Effector memory CD8-positive, alpha-beta T cell (primary cell): ENCODE measurements at regions not wholly inside any gene's neighbourhood (a gene's known extent, or its start where the extent isn't known, plus 50 kb on each side); places are given as distances from the start of the nearest gene placed in this dataset.
A peak's percentile ranks its signal among the peaks of the same experiment; 100 is the strongest.

Experiments used
- ATAC-seq: fragments of 150-1000 bp; cut with Tn5 transposase; replicated peaks from 2 replicates; pipeline ENCODE4 v1.10.0; 2021; ENCODE audit warnings: mild to moderate bottlenecking, moderate library complexity
- DNase-seq, 3 experiments: peaks; one replicate each; pipeline ENCODE4 v3.0.0; 2021
- H3K27ac Mint-ChIP-seq, 2 donors: one replicate each; pipeline ENCODE4 v1.8.0; 2022; ENCODE audit warnings: mild to moderate bottlenecking in 2 of 2, mixed read lengths in 2 of 2, moderate library complexity in 2 of 2
- H3K27me3 Mint-ChIP-seq, 2 donors: one replicate each; pipeline ENCODE4 v1.8.0; 2022; ENCODE audit warnings: mixed read lengths in 2 of 2
- H3K36me3 Mint-ChIP-seq: one replicate; pipeline ENCODE4 v1.8.0; 2022; ENCODE audit warnings: mild to moderate bottlenecking, moderate library complexity, mixed read lengths; ENCODE audit not compliant: insufficient read depth
- H3K4me1 Mint-ChIP-seq, 2 donors: one replicate each; pipeline ENCODE4 v1.8.0; 2022; ENCODE audit warnings: low read depth in 2 of 2, mixed read lengths in 2 of 2
- H3K4me3 Mint-ChIP-seq, 2 donors: one replicate each; pipeline ENCODE4 v1.8.0; 2022; ENCODE audit warnings: mild to moderate bottlenecking in 2 of 2, mixed read lengths in 2 of 2, moderate library complexity in 2 of 2
- H3K9me3 Mint-ChIP-seq, 2 donors: one replicate each; pipeline ENCODE4 v1.8.0; 2022; ENCODE audit warnings: mixed read lengths in 2 of 2

DNA sequence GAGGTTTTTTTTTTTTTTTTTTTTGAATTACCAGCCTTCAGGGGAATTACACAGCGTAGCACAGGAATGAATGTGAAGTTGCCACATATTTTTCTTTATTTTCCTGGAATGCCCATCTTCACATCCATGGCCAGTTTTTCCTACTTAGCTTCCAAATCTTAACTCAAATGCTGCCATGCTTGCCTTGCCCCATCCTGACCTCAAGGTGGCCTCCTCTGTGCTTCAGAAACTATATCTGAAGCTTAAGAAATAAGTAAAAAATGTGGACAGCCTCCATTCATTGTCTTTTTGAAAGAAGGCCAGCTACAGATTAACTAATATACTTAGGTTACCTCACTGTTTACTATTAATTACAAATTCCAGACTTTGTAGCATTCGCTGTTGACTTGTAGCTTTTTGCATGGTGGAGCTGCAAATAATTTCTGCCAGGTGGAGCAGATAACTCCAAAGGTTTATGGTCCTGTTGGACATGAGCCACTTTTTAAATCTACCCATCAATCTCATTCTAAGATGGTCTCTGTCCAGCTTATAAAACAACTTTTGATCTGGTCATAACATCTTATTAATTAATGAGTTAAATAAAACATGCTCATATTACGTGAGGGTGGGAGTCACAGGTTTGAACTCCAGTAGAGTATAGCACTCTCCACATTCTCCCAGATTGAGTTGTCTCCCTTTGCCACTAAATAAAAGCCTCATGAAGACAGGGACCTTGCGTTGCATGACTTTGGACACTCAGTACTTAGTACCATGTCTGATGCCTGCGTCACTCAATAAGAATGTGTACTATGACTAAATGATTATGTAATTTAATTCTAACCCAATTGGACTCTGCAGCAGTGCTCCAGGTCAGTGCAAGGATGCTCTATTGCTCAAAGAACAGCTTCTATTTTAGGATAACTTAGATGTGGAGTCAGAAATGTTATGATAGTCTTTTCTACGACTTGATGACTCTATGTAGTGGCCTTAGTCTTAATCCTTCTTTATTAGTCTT is 678.6 kb upstream of the CITED2 start:
- H3K4me3 Mint-ChIP-seq: no peak overlapping the region
- DNase-seq (no peak), ATAC-seq (no peak)
- no peaks in the 10 kb centered on the region for H3K36me3 Mint-ChIP-seq
- H3K9me3 Mint-ChIP-seq: no peaks in the 10 kb centered on the region
- H3K4me1 Mint-ChIP-seq: no peaks in the 10 kb centered on the region
- H3K27me3 Mint-ChIP-seq: peaks cover 26 to 33% of the 10 kb centered on the region in 2 donors
- H3K27ac Mint-ChIP-seq: no peak overlapping the region

DNA sequence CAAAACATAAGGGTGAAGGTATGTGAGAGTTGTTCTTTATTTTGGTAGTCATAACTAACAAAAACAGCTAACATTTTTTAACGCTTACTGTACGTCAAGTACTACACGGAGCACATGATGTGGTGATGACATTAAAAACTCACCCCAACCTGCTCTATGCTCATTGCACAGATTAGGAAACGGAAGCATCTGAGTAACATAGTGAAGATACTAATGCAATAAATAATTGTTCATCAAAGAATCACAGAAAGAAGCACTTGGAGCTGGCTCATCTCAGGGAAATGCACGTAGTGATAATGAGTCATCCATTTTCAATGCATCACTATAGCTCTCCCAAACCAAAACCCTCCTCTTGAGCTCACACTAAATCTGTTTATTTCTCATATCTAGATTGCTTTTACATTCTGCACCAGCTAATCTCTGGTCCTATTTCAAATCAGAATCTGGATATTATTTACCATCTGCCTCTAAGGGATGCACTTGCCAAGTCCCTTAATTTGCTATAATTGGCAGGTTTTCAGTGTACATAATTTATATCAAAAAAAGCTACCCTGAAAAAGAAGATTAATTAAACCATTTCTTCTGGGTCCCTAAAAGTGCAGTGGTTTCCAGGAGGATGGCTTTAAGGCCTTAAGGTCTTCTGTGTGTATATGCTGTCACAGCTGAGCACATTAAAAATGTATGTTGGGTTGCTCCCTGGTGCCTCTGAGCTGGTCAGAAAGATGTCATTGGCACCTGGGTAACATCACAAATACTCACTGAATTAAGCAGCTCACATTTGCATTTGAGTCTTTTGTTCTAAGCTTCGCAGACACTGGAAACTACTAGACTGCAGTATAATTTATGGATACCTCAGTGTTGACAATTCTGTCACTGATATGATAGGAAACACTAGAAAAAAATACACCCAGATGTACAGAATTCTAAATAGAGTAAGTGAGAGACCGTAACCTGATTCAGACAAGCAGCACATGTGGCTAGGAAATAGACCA is 677.4 kb upstream of the CITED2 start:
- Mint-ChIP-seq H3K9me3 (no peaks in the 10 kb centered on the region), H3K27me3 (peaks cover 23 to 30% of the 10 kb centered on the region in 2 donors), H3K27ac (no peak overlapping the region), H3K4me3 (no peak overlapping the region), H3K36me3 (no peaks in the 10 kb centered on the region), H3K4me1 (no peaks in the 10 kb centered on the region)
- DNase-seq: no peak
- ATAC-seq: no peak

DNA sequence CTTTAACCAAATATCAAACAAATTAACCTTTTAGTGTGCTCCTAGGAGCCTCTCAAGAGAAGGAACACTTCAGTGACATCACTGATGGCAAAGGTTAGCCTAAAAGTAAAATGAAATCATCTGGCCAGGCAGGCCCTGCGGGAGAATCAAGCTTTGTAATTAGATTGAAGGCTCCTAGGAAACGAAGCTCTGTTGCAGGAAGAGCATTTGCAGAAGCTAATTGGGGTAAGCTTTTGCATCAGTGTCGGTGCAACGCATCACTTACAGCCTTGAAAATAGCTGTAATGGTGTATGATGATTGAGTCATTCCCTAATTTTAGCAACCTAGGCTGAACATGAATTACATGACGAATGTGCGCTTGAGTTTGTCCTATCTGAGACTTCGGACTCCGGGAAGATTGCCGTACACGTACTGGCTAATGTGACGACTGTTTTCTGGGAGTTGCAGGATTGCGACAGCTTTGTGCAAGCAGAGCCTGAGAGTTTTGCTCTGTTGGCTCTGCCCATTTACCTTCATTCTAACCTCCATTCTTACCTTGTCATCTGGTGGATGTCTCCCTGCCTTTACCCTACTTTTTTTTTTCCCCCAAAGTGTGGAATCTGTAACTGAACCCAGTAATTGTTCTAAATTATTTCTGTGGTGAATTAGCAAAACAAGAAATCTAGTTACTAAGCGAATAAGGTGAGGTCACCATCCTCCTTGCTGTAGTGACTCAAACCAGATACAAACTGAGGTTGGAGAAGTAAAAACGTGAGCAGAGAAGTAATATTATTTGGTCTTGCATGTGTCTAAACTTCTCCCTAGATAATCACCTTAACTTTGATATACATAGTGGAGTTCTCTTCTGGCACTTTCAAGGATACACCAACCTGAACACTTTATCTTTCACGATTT is 675.9 kb upstream of the CITED2 start:
- Mint-ChIP-seq H3K9me3 (no peaks in the 10 kb centered on the region), H3K4me3 (no peak overlapping the region)

DNA sequence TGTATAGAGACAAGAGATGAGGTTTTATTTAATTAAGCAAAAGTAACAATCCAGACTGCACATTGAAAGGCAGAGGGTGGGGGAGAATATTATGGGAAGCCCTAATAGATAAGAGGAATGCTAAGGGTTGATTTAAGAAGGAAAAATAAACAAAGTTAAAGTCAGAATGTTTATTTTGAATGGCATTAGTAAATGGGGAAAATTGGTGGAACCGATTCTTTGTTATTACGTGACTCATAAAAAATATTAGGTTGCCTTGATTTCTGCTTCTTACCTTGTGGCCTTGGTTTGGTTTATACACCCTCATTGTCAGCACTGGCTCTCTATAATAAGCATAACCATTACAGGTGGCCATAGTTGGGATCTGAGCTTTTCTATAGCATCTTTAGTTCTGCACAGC is 674.8 kb upstream of the CITED2 start:
- no peaks in the 10 kb centered on the region for H3K4me1 Mint-ChIP-seq
- no peak overlapping the region for H3K27ac Mint-ChIP-seq
- H3K27me3 Mint-ChIP-seq: peaks cover 18 to 23% of the 10 kb centered on the region in 2 donors
- ATAC-seq (no peak), DNase-seq (no peak)
- H3K9me3 Mint-ChIP-seq: no peaks in the 10 kb centered on the region
- H3K4me3 Mint-ChIP-seq: no peak overlapping the region
- no peaks in the 10 kb centered on the region for H3K36me3 Mint-ChIP-seq

More for the DNA sequence above, 675.9 kb upstream of the CITED2 start:
- ATAC-seq (no peak), DNase-seq (no peak)
- Mint-ChIP-seq H3K27me3 (peaks cover 18 to 23% of the 10 kb centered on the region in 2 donors), H3K4me1 (no peaks in the 10 kb centered on the region), H3K36me3 (no peaks in the 10 kb centered on the region), H3K27ac (no peak overlapping the region)

DNA sequence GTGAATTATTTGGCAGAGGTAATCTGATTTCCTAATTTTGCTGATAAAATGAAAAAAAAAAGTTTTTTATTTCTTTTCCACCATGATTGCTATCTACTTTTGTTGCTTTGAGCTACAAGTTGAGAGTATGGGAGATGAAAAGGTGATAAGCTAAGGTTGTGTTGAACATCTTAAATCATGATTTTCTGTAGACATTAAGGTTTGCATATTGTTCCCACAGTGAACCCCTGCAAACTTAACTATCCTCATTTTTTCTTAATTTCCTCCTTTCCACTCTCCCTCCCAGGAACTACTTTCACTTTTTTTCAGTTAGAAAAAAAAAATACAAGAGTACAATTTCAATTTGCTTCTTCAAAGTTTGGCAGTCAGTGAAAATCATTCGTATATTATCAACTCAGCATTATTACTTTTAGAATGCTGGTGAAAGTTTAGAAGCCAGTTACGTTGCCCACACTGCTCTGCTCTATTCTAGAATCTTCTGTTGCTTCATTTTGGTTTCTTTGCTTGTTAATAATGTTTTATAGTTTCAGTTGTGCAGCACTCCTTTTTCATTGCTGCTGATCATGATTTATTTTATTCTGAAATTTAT is 673.8 kb upstream of the CITED2 start:
- ATAC-seq (no peak), DNase-seq (no peak)
- no peak overlapping the region for H3K27ac Mint-ChIP-seq
- H3K27me3 Mint-ChIP-seq: peaks cover 18 to 23% of the 10 kb centered on the region in 2 donors
- peaks cover 0 to 3% of the 10 kb centered on the region in 2 donors for H3K4me1 Mint-ChIP-seq
- no peaks in the 10 kb centered on the region for H3K36me3 Mint-ChIP-seq
- H3K9me3 Mint-ChIP-seq: no peaks in the 10 kb centered on the region
- H3K4me3 Mint-ChIP-seq: no peak overlapping the region

DNA sequence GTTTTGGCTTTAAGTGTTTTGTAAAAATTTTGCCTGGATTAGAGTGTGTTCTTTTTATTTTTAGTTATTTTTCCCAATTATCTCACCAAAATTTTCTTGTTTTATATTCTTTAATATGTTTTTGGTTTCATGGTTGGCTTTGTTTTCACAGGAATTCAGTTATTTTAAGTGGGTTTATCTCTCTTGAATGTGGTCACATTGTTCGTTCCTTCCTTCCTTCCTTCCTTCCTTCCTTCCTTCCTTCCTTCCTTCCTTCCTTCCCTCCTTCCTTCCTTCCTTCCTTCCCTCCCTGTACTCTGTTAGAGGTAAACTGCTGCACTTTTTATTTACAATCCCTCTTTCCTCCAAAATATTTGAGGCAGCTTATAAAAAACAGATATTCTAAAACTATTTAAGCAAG is 672.9 kb upstream of the CITED2 start:
- no peak overlapping the region for H3K27ac Mint-ChIP-seq
- peaks cover 16 to 18% of the 10 kb centered on the region in 2 donors for H3K27me3 Mint-ChIP-seq
- H3K9me3 Mint-ChIP-seq: no peaks in the 10 kb centered on the region
- DNase-seq: no peak
- ATAC-seq: no peak
- H3K36me3 Mint-ChIP-seq: no peaks in the 10 kb centered on the region
- peaks cover 0 to 3% of the 10 kb centered on the region in 2 donors for H3K4me1 Mint-ChIP-seq
- no peak overlapping the region for H3K4me3 Mint-ChIP-seq

DNA sequence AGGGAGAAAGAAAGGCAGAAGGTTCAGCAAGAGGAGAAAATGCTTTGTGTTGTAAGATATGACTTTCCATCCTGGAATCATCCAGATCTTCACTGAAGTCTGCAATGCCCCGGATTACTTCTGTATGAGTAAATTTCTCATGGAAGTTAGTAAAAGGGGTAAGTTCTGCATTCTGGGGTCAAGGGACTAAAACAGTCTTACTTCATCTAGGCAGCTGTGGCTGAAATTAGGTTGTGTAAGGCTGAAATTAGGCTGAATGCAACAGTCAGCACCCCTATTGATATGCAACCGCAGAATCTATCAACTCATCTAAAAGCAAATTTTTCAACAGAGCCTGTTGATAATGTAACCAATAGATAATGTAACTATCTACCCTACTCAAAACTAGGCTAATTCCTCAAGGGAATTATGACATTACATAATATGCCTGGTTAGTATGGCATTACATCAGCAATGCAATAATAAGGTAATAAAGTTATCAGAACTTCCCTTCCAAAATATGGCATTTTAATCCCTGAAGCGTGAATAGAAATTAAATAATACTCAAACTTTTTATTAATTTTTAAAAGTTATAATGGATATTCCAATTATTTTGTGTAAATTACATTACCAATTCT is 671.7 kb upstream of the CITED2 start:
- peaks cover 0 to 3% of the 10 kb centered on the region in 2 donors for H3K4me1 Mint-ChIP-seq
- no peak overlapping the region for H3K27ac Mint-ChIP-seq
- ATAC-seq (no peak), DNase-seq (no peak)
- no peak overlapping the region for H3K4me3 Mint-ChIP-seq
- H3K36me3 Mint-ChIP-seq: no peaks in the 10 kb centered on the region
- H3K27me3 Mint-ChIP-seq: peaks cover 11 to 13% of the 10 kb centered on the region in 2 donors
- H3K9me3 Mint-ChIP-seq: no peaks in the 10 kb centered on the region

DNA sequence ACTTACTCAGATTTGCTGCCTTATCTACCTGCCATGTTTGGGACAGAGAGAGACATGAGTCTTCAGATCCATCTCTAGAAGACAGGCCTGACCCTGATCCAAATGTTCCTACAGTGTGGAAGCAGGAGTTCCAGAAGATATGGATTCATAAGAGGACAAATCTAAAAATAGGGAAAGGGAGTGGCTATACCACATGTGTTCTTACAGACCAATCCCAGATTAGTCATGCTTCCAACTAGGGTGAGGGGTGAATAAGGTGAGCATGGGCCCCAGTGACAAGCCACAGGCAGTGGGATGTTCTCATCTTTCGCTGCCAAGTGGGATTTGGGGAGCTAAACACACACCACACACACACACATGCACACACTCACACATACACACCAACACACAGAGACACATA is 670.7 kb upstream of the CITED2 start:
- no peaks in the 10 kb centered on the region for H3K36me3 Mint-ChIP-seq
- peaks cover under 1 to 5% of the 10 kb centered on the region in 2 donors for H3K27me3 Mint-ChIP-seq
- peaks cover 0 to 3% of the 10 kb centered on the region in 2 donors for H3K4me1 Mint-ChIP-seq
- no peak overlapping the region for H3K27ac Mint-ChIP-seq
- DNase-seq (no peak), ATAC-seq (no peak)
- H3K9me3 Mint-ChIP-seq: no peaks in the 10 kb centered on the region
- no peak overlapping the region for H3K4me3 Mint-ChIP-seq

DNA sequence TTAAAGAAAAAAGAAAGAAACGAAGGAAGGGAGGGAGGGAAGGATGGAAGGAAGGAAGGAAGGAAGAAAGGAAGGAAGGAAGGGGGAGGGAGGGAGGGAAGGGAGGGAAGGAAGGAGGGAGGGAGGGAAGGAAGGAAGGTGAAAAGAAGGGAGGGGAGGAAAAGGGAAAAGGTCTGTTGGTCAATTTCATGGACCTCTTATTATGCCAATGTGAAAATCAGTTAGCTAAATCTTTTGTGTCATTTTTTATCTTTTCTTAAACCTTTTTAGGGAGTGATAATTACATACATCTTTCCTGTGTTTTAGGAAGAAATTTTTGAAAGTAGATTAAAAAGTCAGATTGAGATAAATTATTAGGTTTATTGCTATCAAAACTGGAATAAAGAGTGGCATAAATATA is 670.2 kb upstream of the CITED2 start:
- Mint-ChIP-seq H3K36me3 (no peaks in the 10 kb centered on the region), H3K27me3 (peaks cover 0 to under 1% of the 10 kb centered on the region in 2 donors), H3K4me3 (no peak overlapping the region), H3K9me3 (no peaks in the 10 kb centered on the region), H3K27ac (peak overlapping the region in 1 of 2 donors; percentile 74), H3K4me1 (peaks cover 0 to 3% of the 10 kb centered on the region in 2 donors)
- no peak for DNase-seq
- no peak for ATAC-seq

DNA sequence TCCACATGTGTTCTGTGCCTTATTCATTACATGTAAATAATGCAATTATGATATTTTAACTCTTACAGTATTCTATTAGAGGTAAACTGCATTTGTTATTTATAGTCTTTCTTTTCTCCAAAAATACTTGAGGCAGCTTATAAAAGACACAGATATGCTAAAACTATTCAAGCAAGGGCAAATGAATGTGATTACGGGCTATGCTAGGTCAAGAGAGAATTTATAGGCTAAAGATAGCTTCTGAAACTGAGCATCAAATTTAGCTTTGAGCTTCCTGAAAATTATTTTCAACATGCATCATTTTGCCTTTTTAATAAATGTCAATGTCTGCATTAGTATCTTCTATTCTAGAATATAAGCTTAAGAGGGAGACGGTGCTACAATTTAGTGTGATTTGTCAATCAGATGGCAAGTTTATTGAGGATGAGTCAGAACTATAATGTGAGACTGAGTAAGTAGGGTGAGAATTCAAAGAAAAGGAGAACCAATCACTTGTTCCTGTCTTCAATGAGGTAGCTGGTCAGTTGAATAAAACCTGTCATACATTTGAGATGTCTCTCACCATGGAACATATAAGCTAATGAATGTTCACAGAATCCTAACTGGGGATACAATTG is 669.4 kb upstream of the CITED2 start:
- no peak for ATAC-seq
- Mint-ChIP-seq H3K27me3 (no peaks in the 10 kb centered on the region), H3K36me3 (no peaks in the 10 kb centered on the region), H3K27ac (peak overlapping the region in 1 of 2 donors; percentile 74), H3K9me3 (no peaks in the 10 kb centered on the region), H3K4me1 (peaks cover 0 to 3% of the 10 kb centered on the region in 2 donors), H3K4me3 (no peak overlapping the region)
- no peak for DNase-seq

DNA sequence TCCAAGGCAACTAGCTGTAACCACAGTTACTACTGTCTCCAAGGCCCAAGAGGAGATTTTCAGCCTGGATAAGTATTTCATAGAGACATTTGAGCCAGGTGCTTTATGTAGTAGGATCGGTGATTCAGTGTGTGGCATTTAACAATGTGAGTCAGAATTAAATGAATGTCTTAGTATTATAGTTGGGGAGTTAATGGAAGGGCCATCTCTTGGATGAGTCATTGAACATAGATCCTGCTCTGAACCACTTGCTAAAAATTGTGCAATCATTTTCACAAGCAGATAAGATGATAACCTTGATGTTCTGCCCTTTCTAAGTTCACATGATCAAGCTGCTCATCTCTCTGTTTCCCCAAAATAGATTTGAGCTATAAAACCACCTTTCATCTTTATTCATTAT is 668.9 kb upstream of the CITED2 start:
- H3K4me3 Mint-ChIP-seq: no peak overlapping the region
- H3K27ac Mint-ChIP-seq: no peak overlapping the region
- no peaks in the 10 kb centered on the region for H3K36me3 Mint-ChIP-seq
- no peaks in the 10 kb centered on the region for H3K27me3 Mint-ChIP-seq
- H3K4me1 Mint-ChIP-seq: peaks cover 0 to 3% of the 10 kb centered on the region in 2 donors
- no peaks in the 10 kb centered on the region for H3K9me3 Mint-ChIP-seq
- peak; percentile 60 for ATAC-seq
- no peak for DNase-seq
